GM19372 (cell line): ENCODE measurements at regions not wholly inside any gene's neighbourhood (a gene's known extent, or its start where the extent isn't known, plus 50 kb on each side); places are given as distances from the start of the nearest gene placed in this dataset.
"Not testable (repeated sequence)": the region's sequence is repeated elsewhere in the genome, so short reads cannot be mapped to it uniquely, and the experiment has no call there.

Experiments
- ATAC-seq: cut with Tn5 transposase; IDR thresholded peaks from one replicate; pipeline ENCODE4 v1.9.1; 2021; ENCODE audit warnings: mild to moderate bottlenecking, low read depth, moderate library complexity; ENCODE audit not compliant: unreplicated experiment

DNA sequence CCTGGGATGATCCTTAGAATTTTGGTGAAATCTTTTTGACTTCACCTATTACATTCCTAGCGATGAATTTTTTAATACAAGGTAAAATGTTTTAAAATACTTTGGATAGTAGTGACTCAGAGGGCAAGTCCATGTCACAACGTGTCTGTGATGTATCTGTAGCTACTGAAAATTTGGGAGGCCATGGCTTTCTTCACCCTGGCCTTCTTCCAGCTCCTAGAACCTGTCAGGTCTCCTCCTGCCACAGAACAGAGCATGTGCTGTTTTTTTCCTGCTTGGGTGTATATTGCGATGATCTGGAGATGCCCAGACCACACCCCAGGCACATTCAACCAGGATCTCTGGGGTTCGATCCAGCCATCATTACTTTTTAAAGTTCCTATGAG lies 194.4 kb downstream of the BTBD3 start:
- no peak for ATAC-seq

DNA sequence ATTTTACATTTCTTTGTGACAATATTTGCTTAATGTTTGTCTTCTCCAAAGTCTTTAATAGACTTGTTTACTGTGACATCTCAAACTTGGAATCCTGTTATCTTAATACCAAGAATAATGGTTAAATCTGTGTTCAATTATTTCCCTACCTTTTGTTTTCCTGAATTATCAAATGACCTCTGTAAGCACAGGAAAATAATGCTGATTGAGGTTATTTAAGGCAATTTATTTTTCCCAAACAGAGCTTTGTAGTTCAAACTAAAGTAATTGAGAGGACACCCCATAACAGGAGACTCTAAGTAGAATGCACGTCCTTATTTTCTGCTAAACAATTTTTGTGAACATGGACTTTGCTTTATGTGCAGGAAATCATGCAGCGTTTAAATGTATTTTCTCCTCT lies 195.0 kb downstream of the BTBD3 start:
- ATAC-seq = no peak

DNA sequence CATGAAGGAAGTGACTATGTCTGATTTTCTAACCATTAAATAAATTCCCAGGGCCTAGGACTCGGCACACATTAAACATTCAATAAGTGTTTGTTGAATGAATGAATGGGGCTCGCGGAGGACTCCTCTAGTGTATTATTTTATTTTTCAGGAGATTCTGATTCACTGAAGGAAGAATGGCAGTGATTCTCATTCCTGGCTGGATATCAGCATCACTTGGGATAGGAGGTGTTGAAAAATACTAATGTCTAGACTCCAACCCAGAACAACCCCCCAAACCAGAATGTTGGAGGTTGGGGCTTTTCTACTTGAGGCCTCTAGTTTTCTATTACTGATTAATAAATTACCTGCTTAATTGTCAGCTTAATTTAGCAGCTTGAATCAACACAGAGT lies 195.4 kb downstream of the BTBD3 start:
- no peak for ATAC-seq

DNA sequence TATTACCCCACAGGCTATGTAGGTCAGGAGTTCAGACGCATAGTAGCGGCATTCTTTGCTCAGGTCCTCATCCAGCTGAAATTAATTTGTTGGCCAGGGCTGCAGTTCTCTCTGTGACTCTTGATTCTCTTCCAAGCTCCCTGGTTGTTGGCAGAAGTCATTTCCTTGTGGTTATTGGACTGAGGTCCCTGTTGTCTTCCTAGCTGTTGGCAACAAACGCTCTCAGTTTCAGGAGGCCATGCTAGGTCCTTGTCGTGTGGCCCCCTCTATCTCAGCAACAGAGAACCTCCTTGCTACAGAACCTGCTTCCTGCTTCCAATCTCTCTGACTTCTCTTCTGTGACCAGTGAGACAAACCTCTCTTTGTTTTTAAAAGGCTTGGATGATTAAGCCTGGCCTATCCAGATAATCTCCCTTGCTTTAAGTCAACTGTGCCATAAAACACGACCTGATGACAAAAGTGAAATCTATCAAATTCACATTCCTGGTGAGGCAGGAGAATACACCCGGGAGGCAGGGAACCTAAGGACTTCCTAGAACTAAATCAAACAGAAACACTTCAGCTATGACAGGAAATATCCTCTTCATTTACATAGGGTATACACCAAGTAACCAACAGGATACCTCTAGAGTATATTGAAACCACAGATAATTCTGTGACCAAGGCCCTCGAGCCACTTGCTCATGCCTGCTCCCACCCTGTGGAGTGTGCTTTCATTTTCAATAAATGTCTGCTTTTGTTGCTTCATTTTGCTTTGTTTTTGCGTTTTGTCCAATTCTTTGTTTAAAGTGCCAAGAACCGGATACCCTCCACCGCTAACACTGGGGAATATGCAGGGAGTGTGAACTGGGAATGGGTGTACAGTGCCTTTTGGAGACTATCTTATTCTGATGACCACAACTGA lies 196.0 kb downstream of the BTBD3 start:
- no peak for ATAC-seq

DNA sequence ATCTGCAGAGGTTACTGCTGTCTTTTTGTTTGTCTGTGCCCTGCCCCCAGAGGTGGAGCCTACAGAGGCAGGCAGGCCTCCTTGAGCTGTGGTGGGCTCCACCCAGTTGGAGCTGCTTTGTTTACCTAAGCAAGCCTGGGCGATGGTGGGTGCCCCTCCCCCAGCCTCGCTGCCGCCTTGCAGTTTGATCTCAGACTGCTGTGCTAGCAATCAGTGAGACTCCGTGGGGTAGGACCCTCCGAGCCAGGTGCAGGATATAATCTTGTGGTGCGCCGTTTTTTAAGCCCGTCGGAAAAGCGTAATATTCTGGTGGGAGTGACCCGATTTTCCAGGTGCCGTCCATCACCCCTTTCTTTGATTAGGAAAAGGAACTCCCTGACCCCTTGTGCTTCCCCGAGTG lies 211.4 kb downstream of the BTBD3 start:
- ATAC-seq = not testable (repeated sequence)

DNA sequence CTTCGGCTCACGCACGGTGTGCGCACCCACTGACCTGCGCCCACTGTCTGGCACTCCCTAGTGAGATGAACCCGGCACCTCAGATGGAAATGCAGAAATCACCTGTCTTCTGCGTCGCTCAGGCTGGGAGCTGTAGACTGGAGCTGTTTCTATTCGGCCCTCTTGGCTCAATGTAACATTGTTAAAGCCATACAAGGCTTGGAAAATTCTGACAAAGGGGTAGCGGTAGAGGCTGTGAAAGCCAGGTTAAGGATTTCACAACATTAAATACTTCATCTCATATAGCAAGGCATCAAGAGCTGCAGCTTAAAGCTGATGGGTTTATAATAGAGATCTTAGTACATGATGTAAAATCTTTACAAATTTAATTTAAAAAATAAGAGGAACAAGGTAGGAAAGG lies 211.8 kb downstream of the BTBD3 start:
- ATAC-seq = not testable (repeated sequence)

DNA sequence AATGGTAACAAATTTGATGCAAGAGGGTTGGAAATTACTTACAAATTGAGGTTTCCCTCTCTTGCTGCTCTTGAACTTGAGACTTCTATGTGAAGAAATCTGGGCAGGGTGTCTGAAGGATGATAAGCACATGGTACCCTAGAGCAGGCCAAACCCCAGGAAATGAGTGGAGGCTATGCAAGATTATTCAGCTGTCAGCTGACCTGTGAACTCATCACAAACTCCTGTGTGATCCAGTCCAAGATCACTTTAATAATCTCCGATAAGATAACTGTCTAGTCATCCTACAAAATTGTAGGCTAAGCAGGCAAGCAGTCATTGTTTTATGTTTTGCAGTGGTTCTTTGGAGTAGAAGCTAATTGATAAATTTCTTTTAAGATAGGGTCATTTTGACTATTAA lies 213.1 kb downstream of the BTBD3 start:
- ATAC-seq = no peak

DNA sequence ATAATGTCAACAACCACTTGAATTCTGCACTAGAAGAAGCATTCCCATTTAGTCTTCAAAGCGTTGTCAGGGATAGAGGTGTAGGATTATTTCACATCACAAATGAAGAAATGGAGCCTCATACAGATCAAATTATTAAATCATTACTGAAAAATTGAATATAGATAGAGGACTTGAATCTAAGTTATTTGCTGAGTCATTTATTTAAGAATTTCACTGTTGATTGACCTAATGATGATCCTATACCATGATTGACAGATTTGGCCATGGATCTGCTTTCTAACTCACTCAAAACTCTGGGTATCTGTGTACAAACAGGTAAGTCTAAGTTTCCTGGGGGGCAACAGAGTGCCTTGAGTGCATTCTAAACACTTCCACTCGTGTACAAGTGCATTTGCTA lies 215.9 kb downstream of the BTBD3 start:
- no peak for ATAC-seq

DNA sequence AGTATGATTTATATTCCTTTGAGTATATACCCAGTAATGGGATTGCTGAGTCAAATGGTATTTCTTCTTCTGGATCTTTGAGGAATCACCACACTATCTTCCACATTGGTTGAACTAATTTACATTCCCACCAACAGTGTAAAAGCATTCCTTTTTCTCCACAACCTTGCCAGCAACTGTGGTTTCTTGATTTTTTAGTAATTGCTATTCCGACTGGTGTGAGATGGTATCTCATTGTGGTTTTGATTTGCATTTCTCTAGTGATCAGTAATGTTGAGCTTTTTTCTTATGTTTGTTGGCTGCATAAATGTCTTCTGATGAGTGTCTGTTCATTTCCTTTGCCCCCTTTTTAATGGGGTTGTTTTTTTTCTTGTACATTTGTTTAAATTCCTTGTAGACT lies 228.3 kb downstream of the BTBD3 start:
- not testable (repeated sequence) for ATAC-seq

DNA sequence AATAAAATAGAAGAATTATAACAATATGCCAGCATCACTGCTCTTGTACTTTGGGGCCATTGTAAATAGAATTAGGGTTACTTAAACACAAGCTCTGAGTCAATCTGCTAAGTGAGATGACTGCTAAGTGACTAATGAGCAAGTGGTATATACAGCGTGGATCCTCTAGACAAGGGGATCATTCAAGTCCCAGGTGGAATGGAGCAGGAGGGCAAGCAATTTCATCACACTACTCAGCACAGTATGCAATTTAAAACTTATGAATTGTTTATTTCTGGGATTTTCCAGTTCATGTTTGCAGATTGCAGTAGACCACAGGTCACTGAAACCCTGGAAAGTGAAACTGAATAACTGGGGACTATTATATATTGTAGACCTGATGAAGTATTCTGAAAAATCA lies 235.3 kb downstream of the BTBD3 start:
- no peak for ATAC-seq

DNA sequence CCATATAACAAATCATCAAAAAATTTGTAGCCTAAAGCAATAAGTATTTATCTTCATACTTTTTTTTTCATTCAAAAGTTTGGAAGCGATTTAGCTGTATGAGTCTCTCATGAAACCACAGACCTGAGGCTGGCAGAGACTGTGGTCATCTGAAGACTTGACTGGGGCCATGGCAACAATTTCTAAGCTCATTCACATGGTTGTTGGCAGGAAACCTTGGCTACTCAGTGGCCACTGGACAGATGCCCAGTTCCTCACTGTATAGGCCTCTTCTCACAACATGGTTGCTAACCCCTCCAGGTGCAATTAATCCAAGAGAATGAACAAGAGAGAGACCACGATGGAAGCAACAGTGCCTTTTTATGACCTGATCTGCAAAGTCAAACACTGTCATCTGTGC lies 235.9 kb downstream of the BTBD3 start:
- no peak for ATAC-seq

DNA sequence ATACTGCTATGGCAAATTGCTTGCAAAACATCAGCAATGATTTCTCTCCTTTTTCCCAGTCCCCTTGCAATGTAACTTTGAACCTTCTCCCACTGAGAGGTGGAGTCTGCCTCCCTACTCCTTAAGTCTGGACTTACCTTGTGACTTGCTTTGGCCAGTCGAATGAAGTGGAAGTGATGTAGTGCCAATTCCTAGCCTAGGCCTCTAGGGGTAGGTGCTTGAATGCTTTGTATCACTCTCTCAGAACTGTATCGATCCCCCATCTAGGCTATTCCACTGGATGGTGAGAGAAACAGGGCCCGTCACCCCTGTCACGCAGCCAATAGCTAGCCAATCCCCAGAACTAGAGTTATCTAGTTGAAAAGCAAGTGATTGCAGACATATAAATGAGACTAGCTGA lies 238.6 kb downstream of the BTBD3 start:
- no peak for ATAC-seq

DNA sequence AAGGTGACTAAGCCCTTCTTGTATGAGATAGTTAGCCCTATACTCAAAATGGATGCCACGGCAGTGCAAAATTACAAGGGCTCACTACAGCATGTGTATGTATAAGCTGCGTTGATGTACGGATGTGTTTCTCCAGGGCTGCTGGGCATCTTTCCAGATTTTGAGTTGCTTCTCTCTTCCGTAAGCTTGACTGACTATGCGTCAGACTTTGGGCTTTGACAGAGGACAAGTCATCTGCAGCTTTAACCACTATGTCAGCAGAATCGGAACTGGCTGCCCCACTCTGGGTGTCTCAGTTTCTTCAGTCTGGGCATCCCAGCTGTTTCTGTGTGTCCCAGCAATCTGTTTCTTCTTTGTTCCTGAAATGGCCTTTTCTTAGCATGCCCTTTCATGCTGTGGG lies 241.6 kb downstream of the BTBD3 start:
- no peak for ATAC-seq

DNA sequence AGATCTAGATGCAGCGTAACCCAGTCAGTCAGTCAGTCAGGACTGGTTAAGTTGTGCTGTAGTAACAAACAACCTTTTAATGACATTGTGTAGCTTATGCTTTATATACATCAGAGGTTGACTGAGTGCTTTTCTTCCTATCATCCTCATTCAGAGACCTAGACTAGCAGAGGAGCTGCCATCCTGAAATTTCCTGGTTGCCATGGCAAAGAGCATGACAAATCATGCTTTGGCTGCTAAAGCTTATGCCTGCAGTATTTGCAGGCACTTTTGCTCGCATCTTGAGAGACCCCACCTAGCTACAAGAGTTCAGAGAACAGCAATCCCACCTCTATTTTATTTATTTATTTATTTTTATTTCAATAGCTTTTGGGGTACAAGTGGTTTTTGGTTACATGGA lies 244.0 kb downstream of the BTBD3 start:
- ATAC-seq = no peak

DNA sequence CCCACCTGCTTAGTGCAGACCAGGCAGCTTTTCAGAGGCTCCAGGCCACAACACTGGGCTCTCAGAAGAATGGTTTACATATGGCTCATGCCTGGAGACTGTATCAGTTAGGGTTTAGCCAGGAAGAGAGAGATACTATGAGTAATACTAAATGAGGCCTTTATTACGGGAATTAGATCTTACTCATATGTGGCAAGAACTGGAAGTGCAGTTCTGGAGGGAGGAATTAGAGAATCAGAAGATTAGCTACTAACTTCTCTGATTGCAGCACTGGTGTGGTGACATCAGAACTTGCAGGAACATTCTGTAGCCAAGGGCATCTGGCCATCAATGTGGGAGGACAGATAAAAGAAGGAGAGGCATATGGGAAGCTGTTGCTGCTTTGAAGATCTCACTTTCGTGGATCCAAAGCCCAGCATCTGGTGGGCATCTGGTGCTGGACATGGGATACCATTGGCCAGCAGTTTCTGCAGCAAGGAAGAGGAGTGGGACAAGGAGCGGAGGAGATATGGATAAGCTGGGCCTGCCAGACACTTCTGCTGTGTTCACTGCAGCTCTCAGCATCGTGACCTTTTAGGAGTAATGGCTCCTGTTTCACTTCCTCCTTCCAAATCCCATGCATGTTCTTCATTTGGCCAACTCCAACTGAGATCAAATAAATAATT lies 248.5 kb downstream of the BTBD3 start:
- ATAC-seq = no peak

DNA sequence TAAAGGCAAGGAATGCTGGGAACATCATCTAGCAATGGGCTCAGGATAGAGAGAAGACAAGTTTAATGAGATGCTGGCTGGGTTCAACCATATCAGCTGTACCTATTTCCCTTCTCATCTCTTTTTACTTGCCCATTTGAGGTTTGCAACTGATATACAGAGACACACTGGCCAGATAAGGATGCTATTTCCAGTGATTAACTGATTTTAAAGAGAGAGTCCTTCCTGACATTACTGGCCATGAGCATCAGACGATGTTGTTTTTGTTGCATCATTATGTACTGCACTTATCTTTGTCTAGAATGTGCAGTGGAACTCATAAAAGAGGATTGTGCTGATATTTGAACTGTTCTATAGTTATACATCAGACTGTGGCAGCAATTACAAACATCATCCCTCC lies 252.7 kb downstream of the BTBD3 start:
- no peak for ATAC-seq

DNA sequence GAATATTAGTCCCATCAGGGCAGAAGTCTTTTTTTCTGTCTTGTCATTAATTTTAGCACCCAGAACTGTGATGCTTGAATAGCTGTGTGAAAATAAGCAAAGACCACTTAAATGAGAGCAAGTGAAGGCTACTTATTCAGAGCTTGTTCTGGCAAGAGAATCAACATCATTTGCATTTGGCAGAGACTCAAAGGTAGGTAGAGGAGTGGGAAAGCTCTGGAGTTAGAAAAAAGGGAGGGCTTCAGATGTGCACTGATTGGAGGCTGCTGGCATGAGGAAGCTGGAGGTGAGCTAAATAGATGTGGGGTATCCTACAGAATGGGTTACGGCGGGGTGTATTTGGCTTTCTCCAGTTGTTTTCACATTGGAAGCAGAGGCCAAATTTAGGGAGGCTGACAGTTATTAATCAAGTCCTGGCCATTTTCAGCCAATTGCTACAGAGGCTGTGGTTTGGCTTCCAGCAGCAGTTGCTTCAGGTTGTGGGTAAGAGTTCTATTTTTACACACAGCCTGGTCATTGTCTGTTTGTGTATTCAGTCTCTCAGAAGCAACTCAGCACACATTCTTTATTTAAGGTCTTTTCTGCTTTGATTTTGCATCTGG lies 254.3 kb downstream of the BTBD3 start:
- no peak for ATAC-seq

DNA sequence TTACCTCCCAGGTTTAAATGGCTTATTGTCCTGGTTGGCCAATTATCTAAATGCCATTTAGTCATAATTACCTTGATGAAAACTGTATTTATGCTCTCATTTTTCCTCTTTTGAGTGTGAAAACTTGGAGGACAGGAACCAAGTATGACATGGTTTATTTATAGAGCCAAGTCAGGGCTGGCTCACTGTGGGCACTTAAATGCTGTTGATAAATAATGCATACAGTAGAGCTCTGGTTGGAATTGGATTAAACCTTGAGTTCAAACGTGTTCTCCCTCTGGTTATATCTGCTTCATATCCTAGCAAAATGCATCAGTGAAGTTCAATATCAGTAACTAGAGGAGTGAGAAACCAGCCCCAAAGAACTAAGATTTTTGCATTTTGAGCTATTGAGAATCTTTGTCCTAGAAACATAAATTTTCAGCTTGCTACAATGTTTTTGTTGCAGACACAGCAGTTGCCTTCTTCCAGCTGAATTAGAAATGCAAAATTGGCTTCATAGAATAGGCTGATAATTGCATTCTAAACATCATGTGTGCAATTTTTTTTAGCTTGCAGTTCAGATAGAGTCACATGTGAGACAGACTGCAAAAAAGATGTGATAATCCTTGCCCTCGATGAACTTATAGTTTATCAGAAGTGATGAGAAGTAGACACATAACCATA lies 255.8 kb downstream of the BTBD3 start:
- ATAC-seq = no peak

DNA sequence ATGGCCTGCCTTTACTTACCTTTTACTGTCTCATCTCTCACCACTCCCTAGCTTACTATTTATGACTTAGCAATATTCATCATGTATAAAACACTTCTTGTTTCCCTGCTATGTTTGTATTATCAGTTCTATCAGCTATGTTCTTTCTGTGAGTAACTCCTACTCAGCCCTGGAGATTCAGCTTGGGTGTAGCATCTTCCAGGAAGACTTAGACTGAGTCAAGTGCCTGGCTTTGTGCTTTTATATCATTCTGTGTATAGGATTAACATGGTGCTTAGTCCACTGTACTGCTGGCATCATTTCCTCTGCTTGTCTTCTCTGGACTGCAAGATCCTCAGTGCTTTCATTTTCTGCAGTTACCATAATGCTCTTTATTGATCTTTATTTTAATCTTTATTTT lies 257.8 kb downstream of the BTBD3 start:
- no peak for ATAC-seq

DNA sequence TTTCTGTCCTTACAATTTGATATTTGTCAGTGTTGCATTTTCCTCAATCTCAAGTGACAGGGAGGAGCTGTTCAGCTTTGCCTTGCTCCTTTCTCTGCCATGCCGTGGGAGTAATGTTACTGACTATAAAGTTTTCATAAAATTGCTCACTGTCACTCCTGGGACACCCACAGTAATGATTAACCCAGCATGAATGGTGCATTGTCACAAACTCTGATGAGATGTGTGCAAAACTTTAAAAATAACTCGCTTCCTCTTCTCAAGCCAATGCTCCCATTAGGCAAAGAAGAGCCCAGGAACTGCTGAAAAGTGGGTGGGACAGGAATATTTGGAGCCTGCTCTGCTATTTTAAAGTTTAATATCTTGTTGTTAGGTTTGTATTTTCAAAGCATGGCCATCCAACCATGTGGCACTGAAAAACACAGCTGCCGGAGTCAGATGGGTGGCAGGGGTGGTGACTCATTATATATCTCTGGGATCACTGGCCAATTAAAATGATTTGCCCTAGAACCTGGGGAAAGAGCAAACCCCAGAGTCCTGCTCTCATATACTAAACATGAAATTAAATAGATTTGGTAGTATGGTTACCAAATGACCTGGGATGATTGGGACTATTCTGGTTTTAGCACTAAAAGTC lies 260.1 kb downstream of the BTBD3 start:
- no peak for ATAC-seq

DNA sequence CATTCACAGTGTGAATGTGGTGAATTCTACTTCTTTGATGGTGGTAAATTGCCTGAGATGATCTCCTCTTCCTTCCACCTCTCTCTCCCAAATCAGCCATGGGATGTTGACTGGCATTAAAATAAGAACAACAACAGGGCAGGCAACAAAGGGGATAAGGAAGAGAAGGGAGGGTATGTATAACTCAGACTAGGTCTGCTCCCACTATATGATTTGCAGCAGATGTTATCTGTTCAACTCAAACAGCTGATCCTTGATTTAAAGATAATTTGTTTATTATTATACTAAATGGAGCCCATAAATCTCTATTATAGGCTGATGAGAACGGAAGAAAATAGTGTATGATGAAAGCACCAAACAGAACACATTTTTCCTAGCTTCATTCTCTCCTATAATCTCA lies 262.0 kb downstream of the BTBD3 start:
- ATAC-seq = no peak
